ENCODE measurements at regions not wholly inside any gene's neighbourhood (a gene's known extent, or its start where the extent isn't known, plus 50 kb on each side); places are given as distances from the start of the nearest gene placed in this dataset.

DNA sequence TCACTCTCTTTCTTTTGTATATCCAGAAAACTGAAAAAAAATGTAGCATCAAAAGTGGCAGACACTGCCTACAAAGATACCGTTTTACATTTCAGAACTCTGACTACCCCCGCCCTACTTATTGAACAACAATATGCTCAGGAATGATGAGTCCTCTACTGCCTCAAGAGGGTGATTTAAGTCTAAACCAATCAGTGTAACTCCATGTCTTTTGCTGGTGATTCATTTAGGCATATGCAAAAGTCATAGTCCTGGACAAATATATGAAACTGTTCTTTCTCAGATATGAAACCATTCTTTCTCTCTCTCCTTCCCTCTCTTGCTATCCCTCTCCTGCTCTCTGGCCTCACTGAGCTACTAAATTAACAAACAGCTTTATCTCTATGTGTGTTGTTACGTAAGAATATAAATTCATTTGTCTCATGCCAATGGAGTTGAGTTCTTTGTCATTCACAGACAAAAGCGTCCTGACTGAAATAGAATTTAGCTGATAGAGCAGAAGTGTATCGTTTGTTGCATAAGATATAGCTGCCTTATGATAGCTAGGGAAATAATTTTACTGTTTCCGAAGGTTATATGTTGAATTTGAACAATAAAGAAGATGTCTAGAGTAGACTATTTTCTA lies 133.7 kb upstream of the OSTN start:
- TF ChIP-seq, protein P1, sequence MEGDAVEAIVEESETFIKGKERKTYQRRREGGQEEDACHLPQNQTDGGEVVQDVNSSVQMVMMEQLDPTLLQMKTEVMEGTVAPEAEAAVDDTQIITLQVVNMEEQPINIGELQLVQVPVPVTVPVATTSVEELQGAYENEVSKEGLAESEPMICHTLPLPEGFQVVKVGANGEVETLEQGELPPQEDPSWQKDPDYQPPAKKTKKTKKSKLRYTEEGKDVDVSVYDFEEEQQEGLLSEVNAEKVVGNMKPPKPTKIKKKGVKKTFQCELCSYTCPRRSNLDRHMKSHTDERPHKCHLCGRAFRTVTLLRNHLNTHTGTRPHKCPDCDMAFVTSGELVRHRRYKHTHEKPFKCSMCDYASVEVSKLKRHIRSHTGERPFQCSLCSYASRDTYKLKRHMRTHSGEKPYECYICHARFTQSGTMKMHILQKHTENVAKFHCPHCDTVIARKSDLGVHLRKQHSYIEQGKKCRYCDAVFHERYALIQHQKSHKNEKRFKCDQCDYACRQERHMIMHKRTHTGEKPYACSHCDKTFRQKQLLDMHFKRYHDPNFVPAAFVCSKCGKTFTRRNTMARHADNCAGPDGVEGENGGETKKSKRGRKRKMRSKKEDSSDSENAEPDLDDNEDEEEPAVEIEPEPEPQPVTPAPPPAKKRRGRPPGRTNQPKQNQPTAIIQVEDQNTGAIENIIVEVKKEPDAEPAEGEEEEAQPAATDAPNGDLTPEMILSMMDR (IDR thresholded peaks at IDR 0.05; ENCODE audit: poor library complexity, severe bottlenecking): no peak
- TF ChIP-seq MXI1 (conservative IDR thresholded peaks at IDR 0.05; ENCODE audit: poor library complexity, severe bottlenecking) (no peak), SMC3 (conservative IDR thresholded peaks at IDR 0.05; ENCODE audit: poor library complexity) (no peak)
- TF ChIP-seq, protein P2, sequence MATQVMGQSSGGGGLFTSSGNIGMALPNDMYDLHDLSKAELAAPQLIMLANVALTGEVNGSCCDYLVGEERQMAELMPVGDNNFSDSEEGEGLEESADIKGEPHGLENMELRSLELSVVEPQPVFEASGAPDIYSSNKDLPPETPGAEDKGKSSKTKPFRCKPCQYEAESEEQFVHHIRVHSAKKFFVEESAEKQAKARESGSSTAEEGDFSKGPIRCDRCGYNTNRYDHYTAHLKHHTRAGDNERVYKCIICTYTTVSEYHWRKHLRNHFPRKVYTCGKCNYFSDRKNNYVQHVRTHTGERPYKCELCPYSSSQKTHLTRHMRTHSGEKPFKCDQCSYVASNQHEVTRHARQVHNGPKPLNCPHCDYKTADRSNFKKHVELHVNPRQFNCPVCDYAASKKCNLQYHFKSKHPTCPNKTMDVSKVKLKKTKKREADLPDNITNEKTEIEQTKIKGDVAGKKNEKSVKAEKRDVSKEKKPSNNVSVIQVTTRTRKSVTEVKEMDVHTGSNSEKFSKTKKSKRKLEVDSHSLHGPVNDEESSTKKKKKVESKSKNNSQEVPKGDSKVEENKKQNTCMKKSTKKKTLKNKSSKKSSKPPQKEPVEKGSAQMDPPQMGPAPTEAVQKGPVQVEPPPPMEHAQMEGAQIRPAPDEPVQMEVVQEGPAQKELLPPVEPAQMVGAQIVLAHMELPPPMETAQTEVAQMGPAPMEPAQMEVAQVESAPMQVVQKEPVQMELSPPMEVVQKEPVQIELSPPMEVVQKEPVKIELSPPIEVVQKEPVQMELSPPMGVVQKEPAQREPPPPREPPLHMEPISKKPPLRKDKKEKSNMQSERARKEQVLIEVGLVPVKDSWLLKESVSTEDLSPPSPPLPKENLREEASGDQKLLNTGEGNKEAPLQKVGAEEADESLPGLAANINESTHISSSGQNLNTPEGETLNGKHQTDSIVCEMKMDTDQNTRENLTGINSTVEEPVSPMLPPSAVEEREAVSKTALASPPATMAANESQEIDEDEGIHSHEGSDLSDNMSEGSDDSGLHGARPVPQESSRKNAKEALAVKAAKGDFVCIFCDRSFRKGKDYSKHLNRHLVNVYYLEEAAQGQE (IDR thresholded peaks at IDR 0.05; ENCODE audit: borderline replicate concordance): no peak

All from neural cell (in vitro differentiated cells).